ENCODE measurements at regions not wholly inside any gene's neighbourhood (a gene's known extent, or its start where the extent isn't known, plus 50 kb on each side); places are given as distances from the start of the nearest gene placed in this dataset.

GRCh38 chr6:26268659-26269402 is 96.2 kb upstream of the BTN3A2 start:
- peak; percentile 36 to 73 for DNase-seq
- Mint-ChIP-seq H3K9me3 (ENCODE audit: unreplicated experiment) (no peaks in the 10 kb centered on the region), H3K4me1 (ENCODE audit: low read depth, unreplicated experiment) (peaks cover 19% of the 10 kb centered on the region), H3K4me3 (ENCODE audit: unreplicated experiment) (no peak overlapping the region), H3K27me3 (ENCODE audit: insufficient read depth, unreplicated experiment) (no peaks in the 10 kb centered on the region), H3K36me3 (ENCODE audit: insufficient read depth, unreplicated experiment) (peaks cover 24% of the 10 kb centered on the region), H3K27ac (ENCODE audit: unreplicated experiment) (no peak overlapping the region)
- BruUV-seq (replicated peaks), result no TSS peak
- Histone ChIP-seq H3K4me3 (ENCODE audit: low read depth, low read length) (no peak overlapping the region), H3K4me1 (peaks cover 19% of the 10 kb centered on the region), H3K36me3 (ENCODE audit: control insufficient read depth, insufficient read depth, low read length) (no peaks in the 10 kb centered on the region), H3K27me3 (replicated peaks; ENCODE audit: control insufficient read depth, insufficient read depth, low read length) (no peaks in the 10 kb centered on the region), H3K9me3 (no peaks in the 10 kb centered on the region)
- intact Hi-C loops (cut with micrococcal nuclease; ENCODE audit: unreplicated experiment), result no loop called here
- POLR2A ChIA-PET, result interaction anchor here (0.8 to 7.3 kb wide), 6 partner anchors 11 to 145 kb away, joined by 3 to 182 read pairs (median 92); a partner anchor contains a TSS
- CTCF ChIA-PET, result no interaction called here
- TF ChIP-seq, protein P1, sequence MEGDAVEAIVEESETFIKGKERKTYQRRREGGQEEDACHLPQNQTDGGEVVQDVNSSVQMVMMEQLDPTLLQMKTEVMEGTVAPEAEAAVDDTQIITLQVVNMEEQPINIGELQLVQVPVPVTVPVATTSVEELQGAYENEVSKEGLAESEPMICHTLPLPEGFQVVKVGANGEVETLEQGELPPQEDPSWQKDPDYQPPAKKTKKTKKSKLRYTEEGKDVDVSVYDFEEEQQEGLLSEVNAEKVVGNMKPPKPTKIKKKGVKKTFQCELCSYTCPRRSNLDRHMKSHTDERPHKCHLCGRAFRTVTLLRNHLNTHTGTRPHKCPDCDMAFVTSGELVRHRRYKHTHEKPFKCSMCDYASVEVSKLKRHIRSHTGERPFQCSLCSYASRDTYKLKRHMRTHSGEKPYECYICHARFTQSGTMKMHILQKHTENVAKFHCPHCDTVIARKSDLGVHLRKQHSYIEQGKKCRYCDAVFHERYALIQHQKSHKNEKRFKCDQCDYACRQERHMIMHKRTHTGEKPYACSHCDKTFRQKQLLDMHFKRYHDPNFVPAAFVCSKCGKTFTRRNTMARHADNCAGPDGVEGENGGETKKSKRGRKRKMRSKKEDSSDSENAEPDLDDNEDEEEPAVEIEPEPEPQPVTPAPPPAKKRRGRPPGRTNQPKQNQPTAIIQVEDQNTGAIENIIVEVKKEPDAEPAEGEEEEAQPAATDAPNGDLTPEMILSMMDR (IDR thresholded peaks at IDR 0.05; ENCODE audit: insufficient read depth in 1 of 2, low read depth in 1 of 2, low read length in 1 of 2, severe bottlenecking in 1 of 2, unreplicated experiment in 1 of 2), result no peak

DNA sequence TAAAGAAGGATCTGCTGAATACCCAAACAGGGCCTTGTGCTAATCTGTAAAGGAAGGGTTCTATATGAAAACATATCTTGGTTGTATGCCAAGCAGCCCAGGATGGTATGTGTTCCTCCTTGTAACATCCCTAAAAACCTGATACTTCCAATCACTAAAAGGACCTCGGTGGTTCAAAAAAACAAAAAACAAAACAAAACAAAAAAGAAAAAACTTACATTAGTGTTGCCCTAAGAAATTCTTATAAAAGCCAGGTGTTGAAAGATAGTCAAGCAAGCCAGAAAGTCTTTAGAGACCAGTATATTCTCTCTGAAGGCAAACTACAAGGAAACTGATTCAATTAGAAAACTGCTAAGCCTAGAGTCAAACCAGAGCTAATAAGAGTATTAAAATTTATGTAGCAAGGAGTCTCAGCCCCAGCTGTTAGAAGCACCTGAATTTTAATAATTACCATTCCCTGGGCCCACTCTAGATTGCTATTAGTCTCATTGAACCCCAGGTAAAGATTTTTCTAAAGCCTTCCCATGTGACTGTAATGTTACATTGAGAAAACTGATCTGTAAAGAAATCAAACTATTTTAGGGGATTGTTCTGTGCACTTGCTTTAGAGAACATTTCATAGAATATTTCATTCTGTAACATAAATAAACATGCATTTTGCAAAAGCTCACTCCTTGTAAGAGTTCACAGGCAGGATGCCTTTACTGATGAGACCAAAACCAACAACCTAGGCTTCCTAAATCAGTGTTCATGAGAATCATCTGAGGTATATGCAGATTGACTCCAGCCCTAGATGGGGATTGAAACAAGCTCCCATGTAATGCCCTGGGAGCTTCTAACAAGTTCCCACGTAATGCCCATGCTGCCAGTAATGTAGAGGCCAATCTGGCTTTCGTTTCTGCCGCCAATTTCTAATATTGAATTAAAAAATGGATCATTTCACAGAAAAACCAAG is 95.2 kb upstream of the BTN3A2 start:
- no peaks in the 10 kb centered on the region for H3K27me3 Mint-ChIP-seq (ENCODE audit: insufficient read depth, unreplicated experiment)
- ChIA-PET POLR2A (interaction anchor here (0.8 to 7.3 kb wide), 12 partner anchors 12 to 1569 kb away, joined by 3 to 182 read pairs (median 11); a partner anchor contains a TSS), CTCF (interaction anchor here (0.7 to 1.8 kb wide), 3 partner anchors 12 to 35 kb away, joined by 3 to 12 read pairs (median 7); a partner anchor contains a TSS)
- DNase-seq, result no peak
- no peaks in the 10 kb centered on the region for H3K36me3 ChIP-seq (ENCODE audit: control insufficient read depth, insufficient read depth, low read length)
- H3K4me1 ChIP-seq, result peaks cover 19% of the 10 kb centered on the region
- no peaks in the 10 kb centered on the region for H3K9me3 ChIP-seq
- H3K9me3 Mint-ChIP-seq (ENCODE audit: unreplicated experiment), result no peaks in the 10 kb centered on the region
- H3K36me3 Mint-ChIP-seq (ENCODE audit: insufficient read depth, unreplicated experiment), result peaks cover 17% of the 10 kb centered on the region
- no peaks in the 10 kb centered on the region for H3K27me3 ChIP-seq (replicated peaks; ENCODE audit: control insufficient read depth, insufficient read depth, low read length)
- TF ChIP-seq, protein P1 (IDR thresholded peaks at IDR 0.05; ENCODE audit: insufficient read depth in 1 of 2, low read depth in 1 of 2, low read length in 1 of 2, severe bottlenecking in 1 of 2, unreplicated experiment in 1 of 2), result no peak
- H3K4me3 Mint-ChIP-seq (ENCODE audit: unreplicated experiment), result no peak overlapping the region
- H3K4me3 ChIP-seq (ENCODE audit: low read depth, low read length), result peak overlapping the region; percentile 50
- intact Hi-C loops (cut with micrococcal nuclease; ENCODE audit: unreplicated experiment), result loop anchor here (5.0 to 10.0 kb wide), 6 partner anchors 73 to 1565 kb away; a partner anchor contains a TSS
- no TSS peak for BruUV-seq (replicated peaks)
- H3K27ac Mint-ChIP-seq (ENCODE audit: unreplicated experiment), result no peak overlapping the region
- peaks cover 19% of the 10 kb centered on the region for H3K4me1 Mint-ChIP-seq (ENCODE audit: low read depth, unreplicated experiment)

DNA sequence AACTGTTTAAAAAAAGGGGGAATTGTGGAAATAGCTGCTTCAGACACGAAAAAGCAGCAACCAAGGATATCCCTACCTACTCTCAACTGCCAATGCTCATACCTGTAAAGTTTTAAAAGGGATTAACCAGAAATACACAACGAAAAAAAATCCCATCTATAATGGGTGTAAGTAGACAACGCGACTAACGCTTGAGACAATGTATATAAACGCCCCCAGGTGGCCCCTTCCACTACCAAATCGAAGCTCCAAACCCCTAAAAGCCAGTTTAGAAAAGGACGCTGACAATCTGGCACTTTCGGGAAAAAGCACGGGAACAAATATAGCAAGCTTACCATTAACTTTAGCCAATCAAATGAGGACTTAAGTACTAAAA is 94.5 kb upstream of the BTN3A2 start:
- no peaks in the 10 kb centered on the region for H3K9me3 ChIP-seq
- H3K27ac Mint-ChIP-seq (ENCODE audit: unreplicated experiment), result no peak overlapping the region
- peaks cover 17% of the 10 kb centered on the region for H3K36me3 Mint-ChIP-seq (ENCODE audit: insufficient read depth, unreplicated experiment)
- H3K4me3 Mint-ChIP-seq (ENCODE audit: unreplicated experiment), result no peak overlapping the region
- no peak for DNase-seq
- no peaks in the 10 kb centered on the region for H3K27me3 Mint-ChIP-seq (ENCODE audit: insufficient read depth, unreplicated experiment)
- peaks cover 19% of the 10 kb centered on the region for H3K4me1 ChIP-seq
- intact Hi-C loops (cut with micrococcal nuclease; ENCODE audit: unreplicated experiment), result loop anchor here (5.0 to 10.0 kb wide), 6 partner anchors 73 to 1564 kb away; a partner anchor contains a TSS
- CTCF ChIA-PET, result interaction anchor here (0.9 to 1.8 kb wide), 3 partner anchors 13 to 20 kb away, joined by 3 to 12 read pairs (median 7); a partner anchor contains a TSS
- H3K36me3 ChIP-seq (ENCODE audit: control insufficient read depth, insufficient read depth, low read length), result no peaks in the 10 kb centered on the region
- no peaks in the 10 kb centered on the region for H3K9me3 Mint-ChIP-seq (ENCODE audit: unreplicated experiment)
- POLR2A ChIA-PET, result interaction anchor here (1.0 to 7.3 kb wide), 10 partner anchors 13 to 1568 kb away, joined by 3 to 182 read pairs (median 23); a partner anchor contains a TSS
- no TSS peak for BruUV-seq (replicated peaks)
- H3K27me3 ChIP-seq (replicated peaks; ENCODE audit: control insufficient read depth, insufficient read depth, low read length), result no peaks in the 10 kb centered on the region
- TF ChIP-seq, protein P1 (IDR thresholded peaks at IDR 0.05; ENCODE audit: insufficient read depth in 1 of 2, low read depth in 1 of 2, low read length in 1 of 2, severe bottlenecking in 1 of 2, unreplicated experiment in 1 of 2), result no peak
- H3K4me1 Mint-ChIP-seq (ENCODE audit: low read depth, unreplicated experiment), result peaks cover 19% of the 10 kb centered on the region
- H3K4me3 ChIP-seq (ENCODE audit: low read depth, low read length), result peak overlapping the region; percentile 50

All from Caco-2 (cell line).